Stimulated activated CD8-positive, alpha-beta memory T cell treated with anti-CD3 and anti-CD28 coated beads, Interleukin-12 subunit alpha, Interleukin-12 subunit beta, amount 100 ng/mL, for 1 hour (primary cell): ENCODE measurements at regions not wholly inside any gene's neighbourhood (a gene's known extent, or its start where the extent isn't known, plus 50 kb on each side); places are given as distances from the start of the nearest gene placed in this dataset.

Experiments
- DNase-seq: peaks from one replicate; pipeline ENCODE4 v3.0.0-alpha.2; 2020; ENCODE audit warnings: low read depth

DNA sequence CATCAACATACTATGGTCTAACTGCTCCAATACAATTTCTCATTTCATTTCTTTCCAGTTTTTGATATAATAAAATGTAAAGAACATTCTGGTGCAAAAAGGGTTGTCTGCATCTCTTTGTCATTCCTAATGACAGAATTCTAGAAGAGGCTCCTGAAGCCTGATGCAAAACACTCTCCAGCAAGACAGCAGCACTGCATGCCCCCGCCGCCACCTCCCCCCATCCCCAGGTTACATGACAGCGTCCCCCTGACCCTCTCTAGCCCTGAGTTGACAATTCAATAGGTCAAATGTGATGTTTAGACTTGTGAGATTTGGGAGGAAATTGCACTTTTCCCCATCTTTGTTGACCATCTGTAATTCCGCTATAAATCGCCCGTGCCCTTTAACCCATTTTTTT lies 64.6 kb upstream of the C1orf21 start:
- no peak for DNase-seq

DNA sequence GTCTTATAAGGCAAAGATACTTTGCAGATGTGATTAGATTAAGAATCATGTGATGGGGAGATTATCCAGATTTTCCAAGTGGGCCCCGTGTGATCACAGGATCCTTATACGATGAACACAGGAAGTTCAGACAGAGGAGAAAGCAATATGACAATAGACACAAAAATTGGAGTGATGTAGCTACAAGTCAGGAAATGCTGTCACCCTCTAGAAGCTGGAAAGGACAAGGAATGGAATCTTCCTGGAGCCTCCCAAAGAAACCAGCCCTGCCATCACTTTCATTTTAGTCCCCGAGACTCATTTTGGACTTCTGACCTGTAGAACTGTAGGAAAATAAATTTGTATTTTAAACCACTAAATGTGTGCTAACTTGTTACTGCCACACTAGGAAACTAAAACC lies 61.9 kb upstream of the C1orf21 start:
- DNase-seq = no peak

DNA sequence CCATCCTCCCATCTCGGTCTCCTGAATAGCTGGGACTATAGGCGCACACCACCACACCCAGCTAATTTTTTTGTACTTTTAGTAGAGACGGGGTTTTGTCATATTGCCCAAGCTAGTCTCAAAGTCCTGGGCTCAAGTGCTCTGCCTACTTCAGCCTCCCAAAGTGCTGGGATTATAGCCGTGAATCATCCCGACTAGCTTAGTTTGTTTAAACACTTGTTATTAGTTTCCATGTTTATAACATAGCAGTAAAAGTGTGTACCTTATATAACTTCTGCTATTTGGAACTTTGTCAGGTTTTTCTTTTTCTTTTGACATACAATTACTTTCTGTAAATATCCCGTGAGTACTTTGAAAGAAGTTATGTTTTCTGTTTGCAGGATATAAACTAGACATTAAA lies 60.6 kb upstream of the C1orf21 start:
- DNase-seq = no peak

DNA sequence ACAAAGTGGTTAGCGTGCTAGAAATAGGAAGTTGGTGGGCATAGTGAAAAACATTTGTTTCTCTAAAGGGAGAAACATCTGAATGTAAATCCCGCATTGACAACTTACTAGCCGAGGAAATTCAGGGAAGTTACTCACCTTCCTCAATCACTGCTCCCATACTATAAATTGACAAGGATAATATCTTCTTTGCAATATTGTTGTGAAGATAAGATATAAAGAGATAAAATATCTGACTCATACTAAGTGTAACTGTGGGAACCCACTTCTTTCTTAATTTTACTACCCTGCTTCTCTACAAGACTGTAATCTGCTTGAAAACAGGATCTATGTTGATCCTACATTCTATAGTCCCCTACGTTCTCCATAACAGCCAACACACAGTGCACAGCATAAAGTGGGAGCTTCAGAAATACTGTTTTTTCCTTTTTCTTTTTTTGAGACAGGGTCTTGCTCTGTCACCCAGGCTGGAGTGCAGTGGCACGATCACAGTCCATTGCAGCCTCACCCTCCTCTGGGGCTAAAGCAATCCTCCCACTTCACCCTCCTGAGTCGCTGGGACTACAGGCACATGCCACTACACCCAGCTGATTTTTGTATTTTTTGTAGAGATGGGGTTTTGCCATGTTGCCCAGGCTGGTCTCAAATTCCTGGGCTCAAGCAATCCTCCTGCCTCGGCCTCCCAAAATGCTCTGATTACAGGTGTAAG lies 57.4 kb upstream of the C1orf21 start:
- DNase-seq = no peak

DNA sequence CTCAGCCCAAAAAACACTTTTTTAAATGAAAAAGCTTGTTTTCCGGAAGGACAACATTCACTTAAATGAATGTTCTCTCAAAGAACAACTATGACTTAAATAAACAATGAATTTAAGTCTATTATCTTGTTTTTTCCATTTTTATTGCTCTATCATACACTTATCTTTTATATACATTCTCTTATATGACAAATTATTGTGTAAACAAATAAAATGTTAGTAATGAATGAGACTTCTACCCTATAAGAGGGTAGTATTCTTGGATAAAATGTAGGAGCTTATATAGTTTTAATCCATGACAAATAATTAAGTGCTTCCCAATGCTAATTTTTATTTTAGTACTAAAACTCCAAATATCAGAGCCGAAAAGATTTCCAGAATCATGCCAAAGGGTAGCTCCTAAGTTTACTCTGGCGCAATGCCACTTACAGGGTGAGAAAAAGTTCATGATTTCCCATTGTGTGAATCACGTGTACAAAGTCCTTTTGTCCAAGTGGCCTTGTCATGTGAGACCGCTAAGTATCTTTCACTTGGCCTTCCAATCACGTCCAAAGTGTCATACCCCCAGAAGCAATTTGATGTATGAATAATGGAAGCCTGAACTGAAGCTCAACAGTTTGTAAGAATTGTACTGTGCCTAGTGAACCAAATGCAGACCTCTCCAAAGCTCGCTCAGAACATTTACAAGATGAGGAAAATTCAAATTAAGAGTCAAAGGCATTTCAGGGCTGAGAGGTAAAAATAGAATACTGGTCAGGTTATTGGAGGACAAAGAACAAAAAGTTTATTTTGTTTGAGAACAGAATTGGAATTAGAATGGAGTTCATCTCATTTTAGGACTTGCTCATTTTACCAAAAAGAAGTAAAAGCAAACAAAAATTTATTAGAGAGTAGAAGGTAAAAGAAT lies 56.6 kb upstream of the C1orf21 start:
- no peak for DNase-seq

DNA sequence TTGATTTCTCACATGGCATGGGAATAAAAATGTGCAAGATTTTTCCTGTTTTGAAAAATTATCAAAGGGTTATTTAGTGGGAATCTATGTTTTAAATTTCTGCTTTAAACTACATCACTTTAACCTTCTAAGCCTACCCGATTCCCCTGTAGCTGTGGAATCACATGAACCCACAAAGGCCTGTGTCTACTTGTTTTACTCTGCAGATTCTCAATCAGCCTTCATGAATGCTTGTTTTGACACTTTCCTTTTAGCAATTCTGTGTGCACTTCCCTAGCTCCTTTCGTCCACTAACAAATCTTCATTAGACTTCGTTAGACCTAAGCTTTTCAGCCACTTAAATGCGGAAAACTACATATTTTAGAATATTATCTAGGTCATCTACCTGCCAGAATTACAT lies 56.0 kb upstream of the C1orf21 start:
- no peak for DNase-seq
